GM08714 (cell line): ENCODE measurements at regions not wholly inside any gene's neighbourhood (a gene's known extent, or its start where the extent isn't known, plus 50 kb on each side); places are given as distances from the start of the nearest gene placed in this dataset.

ENCODE experiments used
- H3K4me3 ChIP-seq: fragments of 200-500 bp; sonication (Bioruptor generic); 2 replicates; pipeline ENCODE4 v1.5.1; 2014; ENCODE audit warnings: mild to moderate bottlenecking, low read length, inconsistent platforms
- ZNF274 ChIP-seq: IDR thresholded peaks from 2 replicates; pipeline ENCODE4 v1.6.1; 2012; ENCODE audit warnings: mild to moderate bottlenecking, low read depth, low read length

DNA sequence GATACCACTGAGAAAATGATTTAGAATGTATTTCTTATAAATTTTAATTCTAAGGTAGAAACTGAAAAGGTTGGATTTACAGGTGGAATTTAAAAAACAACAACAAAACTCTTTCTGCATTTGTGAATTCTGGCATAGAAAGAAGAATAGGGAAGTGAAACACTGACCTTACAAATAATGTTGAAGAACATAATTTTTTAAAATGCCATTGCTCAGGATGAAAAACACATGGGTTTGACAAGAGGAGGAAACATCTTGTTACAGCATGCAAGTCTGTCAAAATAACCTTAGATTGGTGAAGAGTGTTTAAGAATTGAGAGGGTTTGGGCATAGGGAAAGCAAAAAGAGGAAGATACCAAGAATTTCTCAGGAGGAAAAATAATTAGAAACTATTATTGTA lies 184.3 kb downstream of the UBE2E3 start:
- TF ChIP-seq ZNF274: no peak
- H3K4me3 ChIP-seq: no peak overlapping the region

DNA sequence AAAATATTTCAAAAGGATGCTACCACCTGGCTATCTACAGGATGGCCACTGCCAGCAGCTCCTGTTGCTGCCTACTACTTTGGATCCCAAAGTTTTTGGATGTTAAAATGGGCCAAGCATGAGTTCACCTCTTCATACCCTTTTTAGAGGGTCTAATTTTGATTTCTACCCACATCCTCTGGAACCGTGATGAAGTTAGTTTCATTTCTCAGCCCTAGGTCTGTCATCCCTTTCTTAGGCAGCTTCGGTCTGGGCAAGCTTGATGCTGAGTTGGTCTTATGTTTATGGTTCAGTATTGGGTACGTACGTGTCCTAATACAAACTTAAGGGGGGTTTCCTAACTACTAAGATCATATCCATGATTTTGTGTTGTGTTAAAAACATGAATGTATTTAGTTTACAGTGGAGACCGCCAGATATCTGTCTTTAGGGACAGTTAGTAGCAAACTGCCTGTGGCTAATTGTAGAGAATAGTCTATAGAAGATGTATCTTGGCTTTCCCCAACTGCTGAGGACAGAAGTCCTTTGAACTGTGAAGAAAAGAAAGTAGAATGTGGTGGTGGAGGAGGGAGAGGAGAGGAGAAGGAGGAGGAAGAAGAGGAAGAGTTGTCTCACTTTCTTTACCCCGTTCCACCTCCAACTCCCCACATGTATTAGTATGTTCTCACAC lies 184.9 kb downstream of the UBE2E3 start:
- TF ChIP-seq ZNF274: no peak

DNA sequence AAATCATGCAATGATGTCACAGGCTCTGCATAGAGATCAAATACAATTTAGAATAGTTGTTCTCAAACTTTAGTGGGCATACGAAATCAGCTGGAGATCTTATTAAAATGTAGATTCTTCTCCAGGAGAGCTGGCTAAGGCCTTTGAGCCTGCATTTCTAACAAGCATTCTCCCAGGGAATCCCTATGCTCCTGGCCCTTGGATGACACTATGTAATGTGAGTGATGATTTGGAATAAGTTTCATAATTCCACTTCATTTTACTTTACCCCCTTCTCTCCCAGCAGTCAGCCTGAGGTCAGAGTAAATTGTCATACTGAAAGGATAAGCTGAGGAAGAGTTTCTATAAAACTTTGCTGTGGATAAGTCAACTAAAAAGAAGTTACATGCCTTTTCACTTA lies 189.1 kb downstream of the UBE2E3 start:
- H3K4me3 ChIP-seq: no peak overlapping the region
- TF ChIP-seq ZNF274: no peak

More for the DNA sequence above, 184.9 kb downstream of the UBE2E3 start:
- H3K4me3 ChIP-seq: peak overlapping the region; percentile 50; the same call in 1 of the 2 replicates

DNA sequence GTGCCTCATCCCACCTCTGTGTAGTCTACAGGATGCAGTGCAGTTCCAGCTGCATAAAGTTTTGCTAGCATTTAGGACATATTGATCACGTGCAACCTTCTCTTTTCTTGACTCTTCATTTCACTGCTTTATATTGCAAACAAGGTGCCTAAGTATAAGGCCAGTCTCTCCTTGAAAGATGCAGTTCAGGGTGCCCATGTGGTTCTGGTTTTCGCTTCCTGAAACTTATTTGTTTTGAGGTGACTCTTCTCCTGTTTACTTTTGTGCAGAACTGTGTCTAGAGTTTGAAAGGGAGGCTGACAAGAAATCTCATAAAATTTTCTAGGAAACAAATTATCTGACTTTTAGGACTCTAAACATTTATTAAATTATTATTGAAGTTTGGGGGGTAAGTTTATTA lies 189.9 kb downstream of the UBE2E3 start:
- H3K4me3 ChIP-seq: no peak overlapping the region
- no peak for TF ChIP-seq ZNF274

DNA sequence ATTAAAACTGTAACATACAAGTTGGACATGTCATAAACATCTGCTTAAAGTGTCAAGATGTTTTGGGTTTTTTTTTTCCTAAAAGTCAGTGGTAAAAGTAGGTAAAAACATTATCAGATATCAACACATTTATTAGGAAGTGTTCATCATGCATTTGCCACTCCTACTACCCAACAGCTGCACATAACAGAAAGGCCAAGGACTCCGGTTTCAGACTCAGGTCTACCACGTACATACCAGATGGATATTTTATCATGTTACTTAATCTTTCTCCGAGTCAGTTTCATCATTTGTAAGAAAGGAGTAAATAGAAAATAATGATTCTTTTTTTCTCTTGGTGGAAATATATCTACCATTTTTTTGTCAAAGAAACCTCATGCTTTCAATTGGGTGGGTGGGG lies 192.3 kb downstream of the UBE2E3 start:
- TF ChIP-seq ZNF274: no peak
- H3K4me3 ChIP-seq: no peak overlapping the region

DNA sequence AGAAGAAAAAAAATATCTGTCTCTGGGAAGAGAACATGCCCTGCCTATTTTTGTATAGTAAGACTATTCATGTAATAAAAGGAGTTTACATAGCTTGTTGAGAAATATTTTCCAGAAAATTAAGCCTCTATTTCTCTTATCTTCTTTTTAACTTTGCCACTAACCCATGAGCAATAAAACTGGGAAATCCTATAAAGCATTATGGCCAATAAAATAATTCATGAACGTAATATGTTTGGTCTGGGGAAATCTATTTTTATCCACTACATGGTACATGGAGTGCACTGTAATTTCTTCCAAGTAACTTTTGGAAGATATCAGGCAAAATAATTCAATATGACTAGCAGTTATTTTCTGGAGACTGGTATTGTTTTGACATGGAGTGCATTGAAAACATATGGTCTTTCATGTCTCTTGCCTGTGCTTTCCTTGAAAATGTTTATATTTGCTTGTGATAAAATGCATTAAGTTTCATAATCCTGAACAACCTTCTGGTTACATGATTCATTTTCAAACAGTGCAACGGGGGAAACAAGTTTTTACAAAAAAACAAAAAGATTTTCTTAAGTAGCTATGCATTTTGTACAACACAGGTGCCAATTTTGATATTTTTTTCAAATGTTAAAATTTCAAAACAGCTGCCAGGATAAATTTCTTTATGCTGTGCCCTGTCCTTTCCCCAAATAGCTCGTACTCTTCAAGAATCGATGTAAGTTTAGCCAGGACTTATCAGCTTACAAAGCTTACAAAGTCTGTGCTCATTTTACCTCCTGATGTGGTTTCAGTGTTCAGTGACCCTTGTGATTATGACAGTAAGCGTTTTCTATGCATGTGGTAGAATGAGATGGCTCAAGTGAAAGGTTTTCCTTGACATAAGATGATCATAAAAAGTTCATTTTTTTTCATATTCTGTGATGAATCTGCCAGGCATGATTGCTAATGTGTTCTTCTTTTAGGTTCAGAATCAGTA lies 194.5 kb downstream of the UBE2E3 start:
- no peak for TF ChIP-seq ZNF274
- no peak overlapping the region for H3K4me3 ChIP-seq

DNA sequence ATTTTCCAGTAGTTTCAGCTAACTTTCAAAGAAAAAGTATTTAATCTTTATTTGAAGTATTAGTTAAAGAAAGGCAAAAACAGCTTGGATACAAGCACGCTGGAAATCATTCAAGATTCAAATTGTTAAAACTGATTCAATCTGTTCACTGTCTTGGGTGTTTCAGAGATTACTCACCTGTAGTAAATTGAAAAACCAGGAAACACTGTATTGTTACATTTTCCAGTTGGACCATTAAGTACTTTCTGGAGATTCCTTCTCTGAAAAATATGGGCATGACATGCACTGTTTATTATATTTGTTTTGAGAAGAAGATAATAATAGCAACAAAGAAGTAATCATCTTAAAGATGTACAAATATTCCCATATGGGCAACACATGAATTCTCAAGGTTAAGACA lies 196.1 kb downstream of the UBE2E3 start:
- TF ChIP-seq ZNF274: no peak
- no peak overlapping the region for H3K4me3 ChIP-seq

DNA sequence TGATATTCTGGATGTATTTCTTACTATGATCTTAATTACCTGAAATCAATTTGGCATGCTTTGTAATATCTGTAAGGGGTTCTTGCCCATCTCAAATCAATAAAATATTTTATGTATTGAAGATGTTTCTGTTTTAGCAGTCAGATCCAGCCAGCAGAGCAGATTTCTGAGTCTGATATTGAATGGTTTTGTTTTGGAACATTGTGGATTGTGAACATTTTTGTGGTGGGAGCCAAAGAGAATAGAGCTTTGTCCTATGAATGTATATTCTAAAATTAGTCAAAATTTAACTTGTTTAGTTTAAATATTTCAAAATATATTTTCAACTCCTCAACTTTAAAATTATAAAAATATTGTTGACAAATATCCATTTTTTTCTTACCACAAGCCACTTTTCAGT lies 197.0 kb downstream of the UBE2E3 start:
- no peak for TF ChIP-seq ZNF274

DNA sequence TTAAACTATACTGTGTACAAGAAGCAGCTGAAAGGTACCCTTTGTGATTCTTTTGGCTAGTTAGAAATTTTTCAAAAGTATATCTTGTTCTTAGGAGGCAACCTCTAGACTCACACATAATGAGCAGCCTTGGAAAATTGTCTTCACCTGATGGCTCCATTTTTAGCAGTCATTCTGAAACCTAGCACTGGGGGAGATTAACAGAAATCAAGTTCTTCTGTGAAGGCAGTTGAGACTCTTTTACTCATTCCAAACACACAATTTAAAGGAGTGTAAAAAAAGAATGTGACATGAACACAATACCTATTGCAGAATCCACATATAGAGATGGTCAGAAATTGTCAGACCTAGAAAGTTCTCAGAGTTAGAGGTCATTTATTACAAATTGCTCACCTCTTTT lies 197.7 kb downstream of the UBE2E3 start:
- H3K4me3 ChIP-seq: no peak overlapping the region
- no peak for TF ChIP-seq ZNF274

More for the DNA sequence above, 197.0 kb downstream of the UBE2E3 start:
- H3K4me3 ChIP-seq: no peak overlapping the region

DNA sequence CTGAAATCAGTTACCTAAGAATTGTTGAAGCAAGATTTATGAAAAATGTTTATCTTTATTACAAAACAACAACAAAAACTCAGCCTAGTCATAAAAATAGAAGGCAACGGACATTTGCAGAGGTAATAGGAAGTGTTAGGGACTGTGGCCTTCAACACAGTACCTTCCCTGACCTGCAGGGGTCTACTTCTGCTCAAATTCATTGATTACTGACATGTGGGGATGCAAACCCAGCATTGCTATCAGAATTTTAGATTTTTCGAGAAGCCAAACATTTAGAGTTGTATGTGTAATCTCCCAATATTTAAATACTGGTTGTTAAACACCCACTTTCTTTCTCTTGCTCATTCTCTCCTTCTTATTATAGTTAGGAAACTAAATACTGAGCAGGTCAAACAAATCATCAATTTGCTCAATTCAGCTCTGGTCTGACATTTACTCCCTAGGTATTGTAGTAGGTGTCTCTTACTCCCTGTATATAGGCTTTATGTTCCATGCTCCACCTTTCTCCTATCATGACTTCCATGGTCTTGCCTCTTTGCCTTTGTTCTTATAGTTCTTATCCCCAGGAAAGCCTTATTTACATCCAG lies 198.5 kb downstream of the UBE2E3 start:
- TF ChIP-seq ZNF274: no peak

DNA sequence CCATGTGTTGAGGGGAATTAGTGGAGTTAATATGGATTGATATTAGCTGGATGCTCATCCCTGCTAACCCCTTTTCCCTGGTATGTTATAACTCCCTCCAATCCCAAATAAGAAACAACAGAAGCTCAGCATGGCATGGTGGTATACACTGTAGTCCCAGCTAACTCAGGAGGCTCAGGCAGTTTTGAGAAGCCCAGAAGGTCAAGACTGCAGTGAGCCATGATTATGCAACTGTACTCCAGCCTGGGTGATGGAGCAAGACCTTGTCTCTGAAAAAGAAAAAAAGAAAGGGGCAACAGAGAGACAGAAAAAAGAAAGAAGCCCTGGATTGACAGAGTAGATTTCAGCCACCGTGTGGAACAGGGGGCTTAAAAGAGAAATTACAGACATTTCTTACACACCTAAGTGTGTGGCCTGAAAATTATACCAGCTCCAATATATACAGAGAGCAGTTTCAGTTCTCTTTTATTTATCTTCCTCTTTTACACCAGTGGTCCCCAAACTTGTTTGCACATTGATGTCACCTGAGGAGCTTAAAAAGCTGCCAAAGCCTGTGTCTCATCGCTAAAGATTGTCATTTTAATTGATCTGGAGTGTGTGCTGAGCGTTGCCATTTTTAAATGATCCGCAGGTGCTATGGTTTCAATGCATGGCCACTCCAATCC lies 203.6 kb downstream of the UBE2E3 start:
- H3K4me3 ChIP-seq: no peak overlapping the region
- no peak for TF ChIP-seq ZNF274

More for the DNA sequence above, 198.5 kb downstream of the UBE2E3 start:
- no peak overlapping the region for H3K4me3 ChIP-seq

DNA sequence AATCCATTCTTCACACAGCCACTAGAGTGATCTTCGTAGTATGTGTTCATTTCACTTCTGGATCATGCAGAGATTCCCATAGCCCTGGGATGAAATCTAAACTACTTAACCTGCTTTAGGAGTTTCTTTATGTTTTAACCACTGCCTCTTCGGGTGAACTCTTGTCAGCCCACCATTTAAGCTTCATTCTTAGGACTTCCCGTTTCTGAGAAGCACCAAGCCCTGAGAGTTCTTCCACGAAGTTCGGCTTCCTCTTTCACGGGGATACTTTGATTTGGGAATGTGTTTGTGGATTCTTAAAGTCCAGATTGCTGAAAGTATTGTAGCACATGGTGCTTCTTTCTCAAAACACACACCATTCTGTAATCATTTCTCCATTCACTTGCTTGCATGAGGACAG lies 205.0 kb downstream of the UBE2E3 start:
- H3K4me3 ChIP-seq: no peak overlapping the region
- no peak for TF ChIP-seq ZNF274

DNA sequence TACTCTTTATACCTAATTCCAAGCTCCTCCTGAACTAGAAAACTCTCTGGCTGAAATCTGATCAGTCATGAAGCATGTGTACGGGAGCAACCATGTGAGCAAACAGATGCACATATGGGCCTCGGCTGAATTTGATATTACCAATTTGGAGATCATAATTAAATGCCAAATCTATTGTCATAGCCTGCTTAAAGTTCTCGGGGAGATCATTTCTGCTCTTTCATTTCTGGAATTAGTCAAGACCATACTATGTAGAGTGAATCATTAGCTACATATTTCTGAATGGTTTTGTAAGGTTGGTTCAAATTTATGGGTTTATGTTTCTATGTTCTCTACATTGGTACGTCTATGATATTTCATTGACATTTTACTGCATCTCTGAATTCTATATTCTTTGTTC lies 205.5 kb downstream of the UBE2E3 start:
- no peak overlapping the region for H3K4me3 ChIP-seq
- no peak for TF ChIP-seq ZNF274

DNA sequence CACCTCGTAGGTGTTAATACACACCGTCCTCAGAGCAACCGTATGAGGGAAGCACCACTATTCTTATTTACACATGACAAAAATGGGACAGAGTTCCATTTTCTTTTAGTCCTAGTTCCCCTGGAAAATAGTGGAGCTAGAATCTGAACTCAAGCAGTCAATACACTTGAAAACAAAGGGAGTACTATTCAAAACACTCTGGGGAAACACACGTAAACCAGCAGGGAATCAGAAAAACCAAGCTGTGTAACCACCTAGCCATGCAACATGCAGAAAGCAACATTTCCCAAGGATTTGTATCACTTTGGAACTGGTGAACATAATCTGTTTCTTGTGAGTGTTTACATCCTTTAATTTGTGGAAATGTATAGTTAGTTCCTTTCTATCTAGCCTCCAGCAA lies 208.2 kb downstream of the UBE2E3 start:
- no peak overlapping the region for H3K4me3 ChIP-seq
- no peak for TF ChIP-seq ZNF274

DNA sequence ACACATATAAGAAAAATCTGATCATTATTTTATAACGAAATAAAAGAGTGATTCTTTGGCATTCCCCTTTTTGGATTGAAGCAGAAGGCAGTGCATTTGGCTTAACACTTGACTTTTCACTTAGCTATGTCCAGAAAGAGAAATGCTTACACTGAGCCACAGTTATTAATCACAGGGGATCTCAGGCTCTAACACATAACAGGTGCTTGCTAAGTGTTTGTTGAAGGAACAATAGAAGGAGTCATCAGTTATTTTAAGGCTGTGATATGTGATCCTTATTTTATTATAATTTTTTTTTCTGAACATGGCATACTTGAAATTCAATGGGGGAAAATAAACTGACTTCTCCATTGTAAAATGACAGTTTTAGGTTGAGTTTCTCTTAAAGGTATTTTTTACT lies 209.5 kb downstream of the UBE2E3 start:
- TF ChIP-seq ZNF274: no peak
- H3K4me3 ChIP-seq: no peak overlapping the region
